Left ventricle myocardium inferior (tissue), 1 donor: ENCODE measurements at regions not wholly inside any gene's neighbourhood (a gene's known extent, or its start where the extent isn't known, plus 50 kb on each side); places are given as distances from the start of the nearest gene placed in this dataset.

Experiments used
- DNase-seq: peaks from one replicate; pipeline ENCODE4 v3.0.0-alpha.2; 2020
- H3K27ac ChIP-seq: fragments of 200-600 bp; replicated peaks from 2 replicates; pipeline ENCODE4 v1.8.0; 2021
- H3K27me3 ChIP-seq: fragments of 200-600 bp; 2 replicates; pipeline ENCODE4 v1.8.0; 2021; ENCODE audit warnings: low read depth
- H3K36me3 ChIP-seq: fragments of 200-600 bp; 2 replicates; pipeline ENCODE4 v1.8.0; 2021
- H3K4me1 ChIP-seq: fragments of 200-600 bp; 2 replicates; pipeline ENCODE4 v1.8.0; 2021
- H3K4me3 ChIP-seq: fragments of 200-600 bp; 2 replicates; pipeline ENCODE4 v1.8.0; 2021; ENCODE audit warnings: mild to moderate bottlenecking, moderate library complexity
- H3K9me3 ChIP-seq: fragments of 200-600 bp; replicated peaks from 2 replicates; pipeline ENCODE4 v1.8.0; 2021
- intact Hi-C: fragments of 100-400 bp; cut with micrococcal nuclease; formaldehyde crosslinking; loops from one replicate; pipeline ENCODE4 v1.11.0; 2022
- TF ChIP-seq, protein P1 (sequence below): fragments of 200-600 bp; IDR thresholded peaks from 2 replicates; pipeline ENCODE4 v1.8.0; 2021; ENCODE audit warnings: antibody characterized with exemption, mild to moderate bottlenecking, borderline replicate concordance
- donor health status: DM: no; HTN: yes; CAD: no; lungs with severe emphysema.

DNA sequence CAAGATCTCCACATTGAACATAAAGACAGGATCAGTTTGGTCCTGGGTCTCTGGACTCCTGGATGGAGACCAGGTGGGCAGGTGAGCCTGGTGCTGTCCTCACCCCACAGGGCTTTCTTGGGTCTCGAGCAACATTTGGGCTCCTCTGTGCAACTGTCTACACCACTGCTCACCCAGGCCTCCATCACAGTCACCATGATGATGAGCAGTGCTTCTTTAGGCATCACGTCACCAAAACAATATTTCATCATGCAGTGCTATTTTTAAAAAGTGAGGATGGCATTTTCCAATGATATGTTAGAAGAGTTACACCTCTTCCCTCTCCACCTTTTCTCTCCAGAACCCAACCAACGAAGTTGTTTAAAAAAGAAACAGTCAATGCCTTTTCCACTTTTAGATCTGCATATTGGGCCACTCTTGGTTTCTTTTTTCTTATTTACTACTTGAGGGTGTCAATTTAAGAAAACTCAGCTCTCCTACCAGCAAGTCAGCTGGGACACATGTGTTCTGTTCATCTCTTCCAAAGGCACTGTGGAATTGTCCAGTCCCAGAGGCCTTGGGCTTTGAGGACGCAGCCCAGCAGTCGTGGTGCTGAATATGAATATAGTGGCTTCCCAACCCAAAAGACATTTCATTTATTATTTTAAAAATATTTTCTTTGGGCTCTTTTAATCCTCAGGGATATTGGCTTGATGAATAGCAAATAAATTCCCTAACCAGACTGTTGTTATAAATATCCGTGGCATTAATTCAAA lies 405.7 kb downstream of the KCNRG start:
- TF ChIP-seq, protein P1, sequence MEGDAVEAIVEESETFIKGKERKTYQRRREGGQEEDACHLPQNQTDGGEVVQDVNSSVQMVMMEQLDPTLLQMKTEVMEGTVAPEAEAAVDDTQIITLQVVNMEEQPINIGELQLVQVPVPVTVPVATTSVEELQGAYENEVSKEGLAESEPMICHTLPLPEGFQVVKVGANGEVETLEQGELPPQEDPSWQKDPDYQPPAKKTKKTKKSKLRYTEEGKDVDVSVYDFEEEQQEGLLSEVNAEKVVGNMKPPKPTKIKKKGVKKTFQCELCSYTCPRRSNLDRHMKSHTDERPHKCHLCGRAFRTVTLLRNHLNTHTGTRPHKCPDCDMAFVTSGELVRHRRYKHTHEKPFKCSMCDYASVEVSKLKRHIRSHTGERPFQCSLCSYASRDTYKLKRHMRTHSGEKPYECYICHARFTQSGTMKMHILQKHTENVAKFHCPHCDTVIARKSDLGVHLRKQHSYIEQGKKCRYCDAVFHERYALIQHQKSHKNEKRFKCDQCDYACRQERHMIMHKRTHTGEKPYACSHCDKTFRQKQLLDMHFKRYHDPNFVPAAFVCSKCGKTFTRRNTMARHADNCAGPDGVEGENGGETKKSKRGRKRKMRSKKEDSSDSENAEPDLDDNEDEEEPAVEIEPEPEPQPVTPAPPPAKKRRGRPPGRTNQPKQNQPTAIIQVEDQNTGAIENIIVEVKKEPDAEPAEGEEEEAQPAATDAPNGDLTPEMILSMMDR = no peak
- no peaks in the 10 kb centered on the region for H3K9me3 ChIP-seq
- no peak for DNase-seq
- H3K27ac ChIP-seq = peak overlapping the region; percentile 61
- H3K4me3 ChIP-seq = no peak overlapping the region
- no peaks in the 10 kb centered on the region for H3K36me3 ChIP-seq
- intact Hi-C loops = no loop called here
- peaks cover 61% of the 10 kb centered on the region for H3K4me1 ChIP-seq
- H3K27me3 ChIP-seq = no peaks in the 10 kb centered on the region

DNA sequence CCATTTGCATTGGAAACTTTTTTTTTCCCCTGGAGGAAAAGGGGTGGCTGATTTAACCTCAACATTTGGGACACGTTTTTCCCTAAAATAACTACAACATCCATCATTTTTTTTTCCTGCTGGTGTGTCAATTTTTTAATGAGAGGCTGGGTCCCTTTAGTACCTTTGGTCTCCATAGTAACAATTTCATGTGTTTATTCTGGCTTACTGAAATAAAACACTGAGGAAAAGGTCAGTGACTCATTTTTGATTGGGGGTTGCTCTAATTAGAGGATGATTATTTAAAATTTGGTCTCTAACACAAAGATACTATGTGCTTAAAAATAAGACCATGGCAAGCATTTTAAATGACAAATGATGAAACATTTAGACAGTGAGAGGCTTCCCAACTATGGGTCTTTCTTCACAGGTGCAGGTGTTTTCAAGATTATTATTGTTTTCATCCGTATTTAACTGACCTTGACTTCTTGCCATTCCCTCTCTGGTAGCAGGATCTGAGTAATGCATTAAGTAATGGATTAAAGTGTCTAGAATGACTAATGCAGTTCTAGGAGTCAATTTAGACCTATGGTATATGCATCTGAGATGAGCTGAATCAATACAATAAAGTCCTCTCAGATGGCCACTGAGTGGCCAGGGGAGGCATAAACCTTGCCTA lies 406.4 kb downstream of the KCNRG start:
- Histone ChIP-seq H3K27me3 (no peaks in the 10 kb centered on the region), H3K4me3 (no peak overlapping the region), H3K27ac (peak overlapping the region; percentile 61), H3K36me3 (no peaks in the 10 kb centered on the region), H3K9me3 (no peaks in the 10 kb centered on the region), H3K4me1 (peaks cover 61% of the 10 kb centered on the region)
- TF ChIP-seq, protein P1 = no peak
- DNase-seq = no peak
- intact Hi-C loops = no loop called here

DNA sequence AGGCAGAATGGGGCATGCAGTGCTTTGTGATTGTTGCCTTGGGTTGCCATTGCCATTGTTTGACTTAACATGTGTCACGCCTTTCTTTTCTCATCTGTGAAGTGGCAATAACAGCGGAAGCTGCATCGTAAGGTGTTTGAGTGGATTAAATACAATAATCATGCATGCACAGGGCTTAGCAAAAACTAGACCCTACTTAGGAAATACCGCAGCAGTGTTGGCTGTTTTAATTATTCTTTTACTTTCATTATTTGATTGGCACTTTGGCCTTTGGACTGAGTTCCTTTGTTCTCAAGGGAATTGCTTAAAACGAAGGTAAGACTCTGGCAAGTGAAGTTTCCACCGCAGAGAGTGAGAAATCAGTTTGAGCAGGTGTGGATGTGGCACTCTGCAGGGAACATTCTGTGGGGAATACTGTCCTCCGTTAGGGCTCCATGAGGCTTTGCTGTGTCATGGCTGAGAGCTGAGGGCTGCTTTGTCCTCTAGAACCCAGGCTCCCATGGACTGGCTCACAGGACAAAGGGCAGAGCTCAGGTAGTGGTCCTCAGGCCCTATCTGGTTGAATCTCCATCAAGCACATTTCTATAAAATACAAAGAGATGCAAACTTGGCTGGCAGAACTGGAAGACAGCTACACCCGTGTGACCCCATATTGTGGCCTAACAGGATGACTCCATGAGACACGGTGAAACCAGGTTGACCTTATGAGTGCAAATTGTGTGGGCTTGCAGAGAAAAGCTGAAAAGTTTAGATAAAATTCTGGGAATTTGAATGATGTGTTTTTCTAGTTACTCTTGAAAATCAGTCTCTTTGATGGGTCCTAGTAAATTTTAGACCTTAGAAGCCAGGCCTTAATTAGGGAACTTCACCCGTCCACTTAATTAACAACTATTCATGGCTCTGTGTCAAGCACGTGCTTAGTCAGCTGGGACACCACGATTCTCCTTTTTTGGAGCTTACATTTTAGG lies 407.2 kb downstream of the KCNRG start:
- no peaks in the 10 kb centered on the region for H3K9me3 ChIP-seq
- intact Hi-C loops = no loop called here
- peak overlapping the region; percentile 61 for H3K27ac ChIP-seq
- no peak for DNase-seq
- no peaks in the 10 kb centered on the region for H3K27me3 ChIP-seq
- H3K4me3 ChIP-seq = no peak overlapping the region
- peaks cover 67% of the 10 kb centered on the region for H3K4me1 ChIP-seq
- TF ChIP-seq, protein P1 = no peak
- H3K36me3 ChIP-seq = no peaks in the 10 kb centered on the region

DNA sequence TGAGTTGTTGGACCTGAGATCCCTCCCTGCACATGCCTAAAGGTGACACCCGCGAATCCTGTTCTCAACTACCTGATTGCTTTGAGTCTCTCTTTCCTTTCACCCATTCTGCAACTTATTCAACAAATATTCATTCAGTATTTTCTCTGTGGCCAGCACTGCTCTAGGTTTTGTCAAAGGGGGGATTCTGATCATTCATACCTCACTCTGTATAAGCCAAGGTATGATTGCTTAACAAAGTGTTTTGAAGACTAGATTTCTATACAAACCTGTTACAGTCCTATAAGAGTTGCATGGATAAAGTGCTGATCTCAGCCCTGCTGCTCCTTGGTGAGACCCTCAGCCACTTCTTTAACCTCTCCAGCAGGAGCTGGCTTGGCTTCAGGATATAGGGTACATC lies 409.7 kb downstream of the KCNRG start:
- peaks cover 55% of the 10 kb centered on the region for H3K4me1 ChIP-seq
- no peak for DNase-seq
- TF ChIP-seq, protein P1 = no peak
- intact Hi-C loops = no loop called here
- no peaks in the 10 kb centered on the region for H3K9me3 ChIP-seq
- no peak overlapping the region for H3K4me3 ChIP-seq
- H3K36me3 ChIP-seq = no peaks in the 10 kb centered on the region
- no peaks in the 10 kb centered on the region for H3K27me3 ChIP-seq
- H3K27ac ChIP-seq = no peak overlapping the region

DNA sequence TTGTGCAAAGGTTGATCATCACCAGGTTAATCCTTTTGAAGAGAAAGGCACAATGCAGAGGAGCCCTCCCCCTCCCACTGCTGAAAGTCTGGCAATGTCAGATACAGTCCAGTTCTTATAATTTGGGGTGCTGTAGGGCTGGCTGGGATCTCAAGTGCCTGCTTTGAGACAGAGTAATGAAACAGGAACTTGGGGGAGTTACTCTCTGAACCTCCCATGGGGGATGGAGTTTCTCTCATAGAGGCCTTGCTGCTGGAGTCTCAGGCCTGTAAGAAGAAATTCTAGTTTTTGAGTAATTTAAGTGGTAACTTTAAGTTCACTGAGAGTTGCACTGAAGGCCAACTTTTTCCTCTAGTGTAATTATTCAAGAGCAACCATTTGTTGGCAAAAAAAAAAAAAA lies 410.5 kb downstream of the KCNRG start:
- Histone ChIP-seq H3K4me1 (peaks cover 47% of the 10 kb centered on the region), H3K9me3 (no peaks in the 10 kb centered on the region), H3K4me3 (no peak overlapping the region), H3K36me3 (no peaks in the 10 kb centered on the region), H3K27ac (no peak overlapping the region), H3K27me3 (no peaks in the 10 kb centered on the region)
- intact Hi-C loops = no loop called here
- TF ChIP-seq, protein P1 = no peak
- DNase-seq = no peak
